OCI-LY7 (cell line): ENCODE measurements at regions not wholly inside any gene's neighbourhood (a gene's known extent, or its start where the extent isn't known, plus 50 kb on each side); places are given as distances from the start of the nearest gene placed in this dataset.

Experiments
- CTCF ChIP-seq: fragments of 200-600 bp; sonication (generic); conservative IDR thresholded peaks from 2 replicates; pipeline ENCODE4 v1.5.1; 2014; ENCODE audit warnings: mild to moderate bottlenecking, antibody characterized with exemption, low read length, moderate library complexity, mixed read lengths
- EZH2phosphoT487 ChIP-seq: fragments of 200-600 bp; sonication (generic); IDR thresholded peaks from 2 replicates; pipeline ENCODE4 v1.6.1; 2018; ENCODE audit warnings: low read depth, borderline replicate concordance, mild to moderate bottlenecking, mixed run types, antibody characterized with exemption, low read length, moderate library complexity, mixed read lengths

- TF ChIP-seq CTCF (no peak), EZH2phosphoT487 (no peak)
Measured at GRCh38 chr16:64590513-64590912, 531.4 kb downstream of the CDH11 start.
